ENCODE measurements at regions not wholly inside any gene's neighbourhood (a gene's known extent, or its start where the extent isn't known, plus 50 kb on each side); places are given as distances from the start of the nearest gene placed in this dataset.

DNA sequence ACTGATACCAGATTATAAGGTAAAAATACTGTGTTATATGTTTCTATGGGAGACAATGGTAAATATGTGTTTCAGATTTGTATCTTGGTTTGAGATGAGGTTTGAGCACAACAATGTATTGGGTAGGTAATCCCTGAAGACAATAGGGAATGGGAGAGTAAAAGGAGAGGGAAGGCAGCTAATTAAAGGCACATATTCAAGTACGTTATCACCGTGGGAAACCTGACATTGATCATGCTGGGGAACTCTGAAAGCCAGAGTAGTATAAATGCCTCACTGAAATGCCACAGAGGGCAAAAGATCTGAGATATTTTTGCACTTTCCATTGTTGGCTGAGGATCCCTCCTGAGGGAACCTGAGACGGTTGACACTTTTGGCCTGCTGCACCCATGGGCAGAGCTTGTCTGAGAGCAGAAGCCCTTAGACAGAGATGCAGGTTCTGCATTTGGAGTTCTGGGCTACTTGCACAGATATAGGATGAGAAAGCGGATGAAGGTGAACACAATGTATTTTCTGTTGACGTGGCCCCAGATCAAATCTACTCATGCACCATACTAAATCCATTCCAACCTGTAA is 506.7 kb downstream of the PCDH18 start:
- TF ChIP-seq ZNF558 (tag by site-specific recombination; IDR thresholded peaks at IDR 0.05) (no peak), ZNF514 (tag by site-specific recombination; IDR thresholded peaks at IDR 0.05) (no peak), ZNF549 (tag by site-specific recombination; IDR thresholded peaks at IDR 0.05) (no peak), ZNF670 (tag by site-specific recombination; IDR thresholded peaks at IDR 0.05; ENCODE audit: low read depth) (no peak)
- ChIA-PET POLR2A (no interaction called here), CTCF (no interaction called here)
- Histone ChIP-seq H3K4me1 (ENCODE audit: control insufficient read depth, insufficient read depth, low read length) (no peaks in the 10 kb centered on the region), H3K4me3 (ENCODE audit: low read depth, low read length) (no peak overlapping the region), H3K36me3 (ENCODE audit: control insufficient read depth in 2 of 2, insufficient read depth in 1 of 2, low read length in 2 of 2) (no peaks in the 10 kb centered on the region), H3K9me3 (ENCODE audit: control insufficient read depth, insufficient read depth, low read depth, low read length) (no peaks in the 10 kb centered on the region), H3K27ac (ENCODE audit: extremely low read depth, low read depth, low read length) (no peak overlapping the region)

- H3K4me3 ChIP-seq (ENCODE audit: low read depth, low read length), result no peak overlapping the region
- no peaks in the 10 kb centered on the region for H3K4me1 ChIP-seq (ENCODE audit: control insufficient read depth, insufficient read depth, low read length)
- POLR2A ChIA-PET, result no interaction called here
- no peak overlapping the region for H3K27ac ChIP-seq (ENCODE audit: extremely low read depth, low read depth, low read length)
- TF ChIP-seq ATF2 (tag by site-specific recombination; IDR thresholded peaks at IDR 0.05; ENCODE audit: low read depth) (0 out of 2 replicates have a peak, but pooled peaks have one; percentile 43), GLI4 (tag by site-specific recombination; IDR thresholded peaks at IDR 0.05) (no peak), ZNF121 (tag by site-specific recombination; IDR thresholded peaks at IDR 0.05) (no peak)
- H3K36me3 ChIP-seq (ENCODE audit: control insufficient read depth in 2 of 2, insufficient read depth in 1 of 2, low read length in 2 of 2), result no peaks in the 10 kb centered on the region
- CTCF ChIA-PET, result no interaction called here
- no peaks in the 10 kb centered on the region for H3K9me3 ChIP-seq (ENCODE audit: control insufficient read depth, insufficient read depth, low read depth, low read length)
Observed at GRCh38 chr4:137015426-137016409, 516.6 kb downstream of the PCDH18 start.

GRCh38 chr4:137000432-137000831 is 531.9 kb downstream of the PCDH18 start:
- Histone ChIP-seq H3K36me3 (ENCODE audit: control insufficient read depth in 2 of 2, insufficient read depth in 1 of 2, low read length in 2 of 2) (no peaks in the 10 kb centered on the region), H3K4me1 (ENCODE audit: control insufficient read depth, insufficient read depth, low read length) (no peaks in the 10 kb centered on the region), H3K9me3 (ENCODE audit: control insufficient read depth, insufficient read depth, low read depth, low read length) (no peaks in the 10 kb centered on the region), H3K4me3 (ENCODE audit: low read depth, low read length) (no peak overlapping the region), H3K27ac (ENCODE audit: extremely low read depth, low read depth, low read length) (no peak overlapping the region)
- ChIA-PET CTCF (no interaction called here), POLR2A (no interaction called here)
- TF ChIP-seq, protein P1, sequence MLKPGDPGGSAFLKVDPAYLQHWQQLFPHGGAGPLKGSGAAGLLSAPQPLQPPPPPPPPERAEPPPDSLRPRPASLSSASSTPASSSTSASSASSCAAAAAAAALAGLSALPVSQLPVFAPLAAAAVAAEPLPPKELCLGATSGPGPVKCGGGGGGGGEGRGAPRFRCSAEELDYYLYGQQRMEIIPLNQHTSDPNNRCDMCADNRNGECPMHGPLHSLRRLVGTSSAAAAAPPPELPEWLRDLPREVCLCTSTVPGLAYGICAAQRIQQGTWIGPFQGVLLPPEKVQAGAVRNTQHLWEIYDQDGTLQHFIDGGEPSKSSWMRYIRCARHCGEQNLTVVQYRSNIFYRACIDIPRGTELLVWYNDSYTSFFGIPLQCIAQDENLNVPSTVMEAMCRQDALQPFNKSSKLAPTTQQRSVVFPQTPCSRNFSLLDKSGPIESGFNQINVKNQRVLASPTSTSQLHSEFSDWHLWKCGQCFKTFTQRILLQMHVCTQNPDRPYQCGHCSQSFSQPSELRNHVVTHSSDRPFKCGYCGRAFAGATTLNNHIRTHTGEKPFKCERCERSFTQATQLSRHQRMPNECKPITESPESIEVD (tag by site-specific recombination; IDR thresholded peaks at IDR 0.05), result no peak
- TF ChIP-seq, protein P2, sequence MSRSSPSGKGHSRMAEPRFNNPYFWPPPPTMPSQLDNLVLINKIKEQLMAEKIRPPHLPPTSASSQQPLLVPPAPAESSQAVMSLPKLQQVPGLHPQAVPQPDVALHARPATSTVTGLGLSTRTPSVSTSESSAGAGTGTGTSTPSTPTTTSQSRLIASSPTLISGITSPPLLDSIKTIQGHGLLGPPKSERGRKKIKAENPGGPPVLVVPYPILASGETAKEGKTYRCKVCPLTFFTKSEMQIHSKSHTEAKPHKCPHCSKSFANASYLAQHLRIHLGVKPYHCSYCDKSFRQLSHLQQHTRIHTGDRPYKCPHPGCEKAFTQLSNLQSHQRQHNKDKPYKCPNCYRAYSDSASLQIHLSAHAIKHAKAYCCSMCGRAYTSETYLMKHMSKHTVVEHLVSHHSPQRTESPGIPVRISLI (tag by site-specific recombination; IDR thresholded peaks at IDR 0.05), result no peak
- TF ChIP-seq ZNF777 (tag by site-specific recombination; IDR thresholded peaks at IDR 0.05; ENCODE audit: borderline replicate concordance), result no peak
- TF ChIP-seq ZBTB8A (tag by site-specific recombination; IDR thresholded peaks at IDR 0.05), result no peak
- no peak for TF ChIP-seq ELK4 (IDR thresholded peaks at IDR 0.05; ENCODE audit: borderline replicate concordance, low read depth, low read length)
- TF ChIP-seq ZNF221 (tag by site-specific recombination; IDR thresholded peaks at IDR 0.05; ENCODE audit: borderline replicate concordance), result no peak
- TF ChIP-seq SP7 (tag by site-specific recombination; IDR thresholded peaks at IDR 0.05), result no peak
- TF ChIP-seq ZNF837 (tag by site-specific recombination; IDR thresholded peaks at IDR 0.05), result no peak
- no peak for TF ChIP-seq ZNF350 (tag by site-specific recombination; IDR thresholded peaks at IDR 0.05)
- no peak for TF ChIP-seq ZSCAN18 (tag by site-specific recombination; IDR thresholded peaks at IDR 0.05)
- no peak for TF ChIP-seq ZNF394 (tag by site-specific recombination; IDR thresholded peaks at IDR 0.05; ENCODE audit: borderline replicate concordance)
- no peak for TF ChIP-seq ZNF624 (tag by site-specific recombination; IDR thresholded peaks at IDR 0.05)
- no peak for TF ChIP-seq ZBTB7A (tag by site-specific recombination; IDR thresholded peaks at IDR 0.05; ENCODE audit: low read depth)
- no peak for TF ChIP-seq ZNF423 (tag by site-specific recombination; IDR thresholded peaks at IDR 0.05)
- TF ChIP-seq ZBTB1 (tag by site-specific recombination; IDR thresholded peaks at IDR 0.05), result no peak
- no peak for TF ChIP-seq GLI4 (tag by site-specific recombination; IDR thresholded peaks at IDR 0.05)
